Heart right ventricle (tissue), 16 donors: ENCODE measurements at regions not wholly inside any gene's neighbourhood (a gene's known extent, or its start where the extent isn't known, plus 50 kb on each side); places are given as distances from the start of the nearest gene placed in this dataset.
"Not testable (repeated sequence)": the region's sequence is repeated elsewhere in the genome, so short reads cannot be mapped to it uniquely, and the experiment has no call there.

ENCODE experiments used
- ATAC-seq, 8 donors: fragments of 200-7000 bp; cut with Tn5 transposase; one replicate each; pipeline ENCODE4 v1.9.1; 2020; ENCODE audit warnings: mild to moderate bottlenecking in 8 of 8, moderate library complexity in 8 of 8, moderate number of reproducible peaks in 1 of 8
- DNase-seq, 2 donors: peaks; one replicate each; pipeline ENCODE4 v3.0.0-alpha.2; 2020
- H3K27ac ChIP-seq, 10 donors: fragments of 200-600 bp; sonication (generic) in 2 of 10; one replicate each; pipeline versions ENCODE4 v1.5.0 to v1.8.0; 2020 to 2022; ENCODE audit warnings: mild to moderate bottlenecking in 3 of 10
- H3K27me3 ChIP-seq, 7 donors: fragments of 200-600 bp; one replicate each; pipeline ENCODE4 v1.8.0; 2021 to 2022; ENCODE audit warnings: mild to moderate bottlenecking in 2 of 7
- H3K36me3 ChIP-seq, 9 donors: fragments of 200-600 bp; sonication (generic) in 1 of 9; one replicate each; pipeline versions ENCODE4 v1.5.0 to v1.8.0; 2020 to 2022; ENCODE audit warnings: mild to moderate bottlenecking in 2 of 9
- H3K4me1 ChIP-seq, 9 donors: fragments of 200-600 bp; sonication (generic) in 1 of 9; one replicate each; pipeline versions ENCODE4 v1.5.0 to v1.8.0; 2020 to 2022; ENCODE audit warnings: mild to moderate bottlenecking in 4 of 9
- H3K4me3 ChIP-seq, 10 donors: fragments of 200-600 bp; sonication (generic) in 2 of 10; one replicate each; pipeline versions ENCODE4 v1.5.0 to v1.8.0; 2020 to 2022; ENCODE audit warnings: mild to moderate bottlenecking in 7 of 10, moderate library complexity in 2 of 10
- H3K9me3 ChIP-seq, 11 donors: fragments of 200-600 bp in 10 of 11; sonication (generic) in 2 of 11; one replicate each; pipeline versions ENCODE4 v1.5.0 to v1.8.0; 2013 to 2022; ENCODE audit warnings: mild to moderate bottlenecking in 2 of 11, control low read depth in 1 of 11, moderate library complexity in 1 of 11
- WGBS, 2 donors: extraction: QIAGEN DNeasy Blood & Tissue Kit; methylation state at CpG; one replicate each; pipeline ENCODE4 v1.1.7; 2013; ENCODE audit warnings: inconsistent platforms in 1 of 2; 5-methylcytosine and 5-hydroxymethylcytosine counted together
- intact Hi-C, 10 donors: fragments of 100-400 bp; cut with DNase I; formaldehyde crosslinking; loops; one replicate each; pipeline versions ENCODE4 v1.11.1 to v1.14.2; 2022
- TF ChIP-seq, protein P1 (sequence below), 9 donors: fragments of 200-600 bp; sonication (generic) in 2 of 9; IDR thresholded peaks; one replicate each; pipeline versions ENCODE4 v1.5.0 to v1.8.0; 2021 to 2022; ENCODE audit warnings: antibody characterized with exemption in 9 of 9, mild to moderate bottlenecking in 5 of 9, moderate library complexity in 1 of 9
- donor health status: Arrhythmogenic right ventricular cardiomyopathy.
- donor health status: ischemic (EF 13 %, LVEDD 7.1; RV severe dilation, severe dysfunction).
- donor health status: healthy with polysubstance abuse.
- donor health status: DM: no; HTN: yes; CAD: no.
- donor health status: DM: no; HTN: no; CAD: no.
- donor health status: ischemic (EF 25% LVEDD 6.9; RV normal size, moderate dysfunction).
- donor health status: ischemic (EF 25% LVEDD 5.7; RV mildly dilated, moderate dysfunction).
- donor health status: healthy.
- donor health status: DM: yes; HTN: yes; CAD: no.
- donor health status: Ischemic cardiomyopathy.
- donor health status: ischemic (EF 35%, LVEDD 5.7; RV mildly dilated, moderate dysfunction).
- donor health status: nonischemic (EF 11% LVEDD 7.7; RV severe dilation, severe dysfunction).
- donor health status: DM: yes; HTN: yes; CAD: no.
- donor health status: PGD.
- donor health status: ischemic (EF 29% LVEDD 5.4; RV normal size, mild dysfunction).
- donor health status: nonischemic (EF 23%, LVEDD 6.1; RV moderate dilation, normal function).

DNA sequence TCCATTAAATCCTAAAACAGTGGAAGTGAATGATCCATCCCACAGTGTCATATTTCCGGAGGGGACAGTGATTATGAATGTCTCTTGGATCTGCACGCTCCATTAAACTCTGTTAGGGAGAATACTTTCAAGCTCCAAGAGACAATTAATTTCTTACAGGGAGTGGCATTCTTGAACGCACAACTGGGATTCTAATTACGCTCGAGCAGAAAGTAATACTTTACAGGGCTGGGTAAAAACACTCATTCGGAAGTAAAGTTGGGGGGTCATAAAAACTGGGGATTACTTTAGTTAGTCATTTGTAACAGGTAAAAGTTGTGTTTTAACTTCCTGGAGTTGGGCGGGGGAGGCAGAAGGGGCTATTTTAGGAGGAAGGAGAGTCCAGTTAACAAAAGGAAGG lies 151.8 kb downstream of the ZFP64 start:
- no peaks in the 10 kb centered on the region for H3K36me3 ChIP-seq
- DNase-seq (no peak), ATAC-seq (no peak)
- 69 to 71% methylated on average over 7 of the region's 7 CpGs for WGBS, 2 donors
- H3K27ac ChIP-seq, result no peak overlapping the region
- H3K4me3 ChIP-seq, result no peak overlapping the region
- no peaks in the 10 kb centered on the region for H3K4me1 ChIP-seq
- H3K9me3 ChIP-seq, result no peaks in the 10 kb centered on the region
- TF ChIP-seq, protein P1, sequence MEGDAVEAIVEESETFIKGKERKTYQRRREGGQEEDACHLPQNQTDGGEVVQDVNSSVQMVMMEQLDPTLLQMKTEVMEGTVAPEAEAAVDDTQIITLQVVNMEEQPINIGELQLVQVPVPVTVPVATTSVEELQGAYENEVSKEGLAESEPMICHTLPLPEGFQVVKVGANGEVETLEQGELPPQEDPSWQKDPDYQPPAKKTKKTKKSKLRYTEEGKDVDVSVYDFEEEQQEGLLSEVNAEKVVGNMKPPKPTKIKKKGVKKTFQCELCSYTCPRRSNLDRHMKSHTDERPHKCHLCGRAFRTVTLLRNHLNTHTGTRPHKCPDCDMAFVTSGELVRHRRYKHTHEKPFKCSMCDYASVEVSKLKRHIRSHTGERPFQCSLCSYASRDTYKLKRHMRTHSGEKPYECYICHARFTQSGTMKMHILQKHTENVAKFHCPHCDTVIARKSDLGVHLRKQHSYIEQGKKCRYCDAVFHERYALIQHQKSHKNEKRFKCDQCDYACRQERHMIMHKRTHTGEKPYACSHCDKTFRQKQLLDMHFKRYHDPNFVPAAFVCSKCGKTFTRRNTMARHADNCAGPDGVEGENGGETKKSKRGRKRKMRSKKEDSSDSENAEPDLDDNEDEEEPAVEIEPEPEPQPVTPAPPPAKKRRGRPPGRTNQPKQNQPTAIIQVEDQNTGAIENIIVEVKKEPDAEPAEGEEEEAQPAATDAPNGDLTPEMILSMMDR (IDR thresholded peaks at IDR 0.05), result no peak
- intact Hi-C loops, result no loop called here
- H3K27me3 ChIP-seq, result peaks cover 0 to 5% (median 0%) of the 10 kb centered on the region in 7 donors

DNA sequence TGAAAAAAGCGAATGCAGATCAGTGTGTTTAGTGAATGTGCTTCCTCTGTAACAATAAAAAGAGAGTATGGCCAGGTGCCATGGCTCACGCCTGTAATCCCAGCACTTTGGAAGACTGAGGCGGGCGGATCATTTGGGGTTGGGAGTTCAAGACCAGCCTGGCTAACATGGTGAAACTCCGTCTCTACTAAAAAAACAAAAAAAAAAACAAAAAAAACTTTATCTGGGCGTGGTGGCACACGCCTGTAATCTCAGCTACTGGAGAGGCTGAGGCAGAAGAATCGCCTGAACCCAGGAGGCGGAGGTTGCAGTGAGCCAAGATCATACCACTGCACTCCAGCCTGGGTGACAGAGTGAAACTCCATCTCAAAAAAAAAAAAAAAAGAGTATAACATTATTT lies 152.9 kb downstream of the ZFP64 start:
- H3K27me3 ChIP-seq, H3K27ac ChIP-seq, DNase-seq, H3K4me1 ChIP-seq, H3K9me3 ChIP-seq, H3K4me3 ChIP-seq, intact Hi-C loops, H3K36me3 ChIP-seq, ATAC-seq: not testable (repeated sequence)
- 86 to 96% methylated on average over 9 of the region's 9 CpGs for WGBS, 2 donors

DNA sequence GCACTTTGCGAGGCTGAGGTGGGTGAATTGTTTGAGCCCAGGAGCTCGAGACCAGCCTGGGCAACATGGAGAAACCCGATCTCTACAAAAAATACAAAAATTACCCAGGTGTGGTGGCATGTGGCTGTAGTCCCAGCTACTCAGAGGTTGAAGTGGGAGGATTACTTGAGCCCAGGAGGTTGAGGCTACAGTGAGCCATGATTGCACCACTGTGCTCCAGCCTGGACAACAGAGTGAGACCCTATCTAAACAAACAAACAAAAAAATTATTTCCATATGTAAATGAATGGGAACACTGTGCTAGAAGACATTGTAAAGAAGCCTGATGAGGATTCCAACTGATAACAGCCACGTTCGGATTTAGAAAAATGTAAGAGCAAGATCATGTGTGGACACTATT lies 154.2 kb downstream of the ZFP64 start:
- WGBS, 2 donors, result 81 to 86% methylated on average over 5 of the region's 5 CpGs
- Histone ChIP-seq H3K4me1 (peaks cover 0 to under 1% (median 0%) of the 10 kb centered on the region in 9 donors), H3K27me3 (no peaks in the 10 kb centered on the region), H3K36me3 (no peaks in the 10 kb centered on the region), H3K9me3 (no peaks in the 10 kb centered on the region), H3K27ac (no peak overlapping the region), H3K4me3 (no peak overlapping the region)
- ATAC-seq, result no peak
- DNase-seq, result no peak
- TF ChIP-seq, protein P1 (IDR thresholded peaks at IDR 0.05), result no peak
- intact Hi-C loops, result no loop called here

DNA sequence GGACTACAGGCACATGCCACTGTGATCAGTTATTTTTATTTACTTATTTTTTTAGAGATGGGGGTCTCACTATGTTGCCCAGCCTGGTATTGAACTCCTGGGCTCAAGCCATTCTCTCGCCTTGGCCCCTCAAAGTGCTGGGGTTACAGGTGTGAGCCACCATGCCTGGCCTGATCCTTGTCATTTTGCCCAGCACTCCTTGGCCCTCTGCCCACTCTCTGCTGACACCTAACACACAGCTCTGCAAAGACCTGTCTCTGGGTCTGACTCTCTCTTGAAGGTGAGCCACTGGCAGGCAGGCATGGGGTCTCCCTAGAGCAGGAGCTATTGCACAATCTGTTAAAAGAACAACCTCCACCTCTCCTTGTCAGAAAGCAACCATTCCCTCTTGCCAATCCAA lies 155.6 kb downstream of the ZFP64 start:
- TF ChIP-seq, protein P1 (IDR thresholded peaks at IDR 0.05), result no peak
- Histone ChIP-seq H3K27me3 (no peaks in the 10 kb centered on the region), H3K4me3 (no peak overlapping the region), H3K9me3 (no peaks in the 10 kb centered on the region), H3K36me3 (no peaks in the 10 kb centered on the region), H3K27ac (no peak overlapping the region), H3K4me1 (peaks cover 0 to 14% (median 5%) of the 10 kb centered on the region in 9 donors)
- DNase-seq, result no peak
- intact Hi-C loops, result no loop called here
- WGBS, 2 donors, result 100% methylated on average over 1 of the region's 1 CpG
- ATAC-seq, result no peak

DNA sequence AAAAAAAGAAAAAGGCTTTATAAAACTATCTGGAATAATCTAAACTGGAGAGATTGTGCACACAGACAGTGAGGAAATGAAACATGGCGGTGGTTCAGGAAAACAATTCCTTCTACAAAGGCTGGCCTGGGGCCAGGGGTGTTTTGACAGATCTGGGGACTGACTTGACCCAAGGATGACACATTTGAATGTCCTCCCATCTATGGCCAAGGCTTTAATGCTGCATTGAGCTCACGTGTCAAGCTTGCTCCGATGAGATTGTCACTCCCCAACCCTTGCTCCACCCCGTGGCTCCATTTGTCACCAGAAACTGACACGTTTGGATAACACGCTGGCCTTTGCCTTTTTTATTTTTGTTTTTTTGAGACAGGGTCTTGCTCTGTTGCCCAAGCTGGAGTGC lies 156.1 kb downstream of the ZFP64 start:
- ATAC-seq (no peak), DNase-seq (no peak)
- H3K4me3 ChIP-seq, result no peak overlapping the region
- intact Hi-C loops, result no loop called here
- H3K27me3 ChIP-seq, result no peaks in the 10 kb centered on the region
- H3K27ac ChIP-seq, result no peak overlapping the region
- 63 to 66% methylated on average over 6 of the region's 6 CpGs for WGBS, 2 donors
- H3K9me3 ChIP-seq, result no peaks in the 10 kb centered on the region
- TF ChIP-seq, protein P1 (IDR thresholded peaks at IDR 0.05), result no peak
- H3K4me1 ChIP-seq, result peaks cover 0 to 15% (median 5%) of the 10 kb centered on the region in 9 donors
- H3K36me3 ChIP-seq, result no peaks in the 10 kb centered on the region
